ENCODE measurements at regions not wholly inside any gene's neighbourhood (a gene's known extent, or its start where the extent isn't known, plus 50 kb on each side); places are given as distances from the start of the nearest gene placed in this dataset.

GRCh38 chr13:97057176-97057575 is 62.9 kb upstream of the OXGR1 start:
- no peak for DNase-seq (ENCODE audit: low read depth)

- DNase-seq (ENCODE audit: low read depth) = no peak
Measured at GRCh38 chr13:97058391-97058790, 64.1 kb upstream of the OXGR1 start.

- no peak for DNase-seq (ENCODE audit: low read depth)
Measured at GRCh38 chr13:97058926-97059325, 64.7 kb upstream of the OXGR1 start.

GRCh38 chr13:97067017-97067895 is 73.0 kb upstream of the OXGR1 start:
- no peak for DNase-seq (ENCODE audit: low read depth)

GRCh38 chr13:97068151-97068550 is 73.9 kb upstream of the OXGR1 start:
- DNase-seq (ENCODE audit: low read depth) = no peak

GRCh38 chr13:97069050-97069815 is 75.0 kb upstream of the OXGR1 start:
- no peak for DNase-seq (ENCODE audit: low read depth)

GRCh38 chr13:97072297-97072696 is 78.0 kb upstream of the OXGR1 start:
- no peak for DNase-seq (ENCODE audit: low read depth)

GRCh38 chr13:97074618-97075017 is 80.3 kb upstream of the OXGR1 start:
- no peak for DNase-seq (ENCODE audit: low read depth)

GRCh38 chr13:97076898-97077297 is 82.6 kb upstream of the OXGR1 start:
- no peak for DNase-seq (ENCODE audit: low read depth)

- DNase-seq (ENCODE audit: low read depth) = no peak
Measured at GRCh38 chr13:97077341-97077740, 83.1 kb upstream of the OXGR1 start.

- DNase-seq (ENCODE audit: low read depth) = no peak
Measured at GRCh38 chr13:97079726-97080125, 85.5 kb upstream of the OXGR1 start.

GRCh38 chr13:97082461-97083207 is 88.4 kb upstream of the OXGR1 start:
- no peak for DNase-seq (ENCODE audit: low read depth)

- no peak for DNase-seq (ENCODE audit: low read depth)
Measured at GRCh38 chr13:97091196-97091595, 96.9 kb upstream of the OXGR1 start.

GRCh38 chr13:97100821-97101220 is 106.5 kb upstream of the OXGR1 start:
- no peak for DNase-seq (ENCODE audit: low read depth)

GRCh38 chr13:97101912-97102708 is 107.8 kb upstream of the OXGR1 start:
- no peak for DNase-seq (ENCODE audit: low read depth)

- DNase-seq (ENCODE audit: low read depth) = no peak
Measured at GRCh38 chr13:97106323-97106722, 112.0 kb upstream of the OXGR1 start.

- no peak for DNase-seq (ENCODE audit: low read depth)
Measured at GRCh38 chr13:97107815-97108529, 113.7 kb upstream of the OXGR1 start.

GRCh38 chr13:97108530-97108900 is 113.6 kb upstream of the MBNL2 start:
- DNase-seq (ENCODE audit: low read depth) = no peak

- no peak for DNase-seq (ENCODE audit: low read depth)
Measured at GRCh38 chr13:97109256-97109655, 112.9 kb upstream of the MBNL2 start.

- DNase-seq (ENCODE audit: low read depth) = peak; percentile 77
Measured at GRCh38 chr13:97109841-97110492, 112.2 kb upstream of the MBNL2 start.

- DNase-seq (ENCODE audit: low read depth) = no peak
Measured at GRCh38 chr13:97110936-97111335, 111.2 kb upstream of the MBNL2 start.
